ENCODE measurements at regions not wholly inside any gene's neighbourhood (a gene's known extent, or its start where the extent isn't known, plus 50 kb on each side); places are given as distances from the start of the nearest gene placed in this dataset.

DNA sequence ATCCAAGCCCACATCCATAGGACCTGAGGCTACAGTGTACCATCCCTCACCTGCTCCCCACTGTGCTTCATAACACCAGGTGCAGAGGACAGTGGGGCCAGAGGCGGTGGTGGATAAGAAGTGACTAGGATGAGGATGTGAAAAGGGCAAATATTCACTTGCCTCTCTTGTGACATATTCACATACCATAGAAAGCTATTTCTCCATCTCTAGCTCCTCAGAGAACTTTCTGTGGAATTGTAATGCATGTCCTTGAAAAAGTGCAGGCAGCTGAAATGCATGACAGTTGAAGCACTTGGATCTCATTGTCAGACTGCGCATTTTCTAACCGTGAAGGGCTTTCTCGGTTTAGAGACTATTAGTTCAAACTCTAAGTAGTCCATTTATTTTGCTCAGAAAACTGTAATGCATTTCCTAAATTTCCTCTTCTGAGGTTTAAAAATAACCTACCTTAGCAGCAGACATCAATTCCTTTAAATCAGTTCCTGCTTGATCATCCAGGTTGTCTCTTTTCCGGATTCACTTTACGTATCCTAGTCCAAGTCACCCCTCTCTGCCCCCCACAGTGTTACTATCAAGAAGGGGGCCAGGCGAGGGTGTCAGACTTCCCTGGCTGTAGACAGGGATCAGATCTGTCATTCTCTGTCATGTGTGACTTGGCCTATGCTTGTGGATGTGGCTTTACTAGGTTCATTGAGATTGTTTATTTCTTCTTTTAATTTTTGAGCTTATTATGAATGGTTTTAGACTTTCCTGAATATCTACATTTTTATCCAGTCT lies 984.0 kb upstream of the TMEM132C start:
- Mint-ChIP-seq H3K27ac (no peak overlapping the region), H3K9me3 (peaks cover 48% of the 10 kb centered on the region), H3K36me3 (peaks cover 43% of the 10 kb centered on the region), H3K4me3 (no peak overlapping the region), H3K4me1 (no peaks in the 10 kb centered on the region), H3K27me3 (ENCODE audit: low read depth) (peaks cover 7% of the 10 kb centered on the region; the same call in 1 of the 2 replicates)
- ChIA-PET POLR2A (interaction anchor here (0.7 kb wide), 1 partner anchor 529 kb away, joined by 8 read pairs; no protein-coding TSS in a partner anchor), CTCF (interaction anchor here (1.0 kb wide), 1 partner anchor 10 kb away, joined by 3 read pairs; no protein-coding TSS in a partner anchor)
- no peak for TF ChIP-seq ZNF138 (CRISPR knock-in tag; conservative IDR thresholded peaks at IDR 0.05)
- TF ChIP-seq ZNF671 (CRISPR knock-in tag; IDR thresholded peaks at IDR 0.05), result no peak
- no peak for TF ChIP-seq RELA (CRISPR knock-in tag; IDR thresholded peaks at IDR 0.05; ENCODE audit: borderline replicate concordance)
- no peak for TF ChIP-seq CBFB (CRISPR knock-in tag; IDR thresholded peaks at IDR 0.05; ENCODE audit: low read depth)
- TF ChIP-seq GTF2I (CRISPR knock-in tag; conservative IDR thresholded peaks at IDR 0.05), result no peak
- no peak for TF ChIP-seq FOXK1 (CRISPR knock-in tag; IDR thresholded peaks at IDR 0.05)
- no peak for TF ChIP-seq ZNF232 (CRISPR knock-in tag; IDR thresholded peaks at IDR 0.05)
- TF ChIP-seq, protein P1, sequence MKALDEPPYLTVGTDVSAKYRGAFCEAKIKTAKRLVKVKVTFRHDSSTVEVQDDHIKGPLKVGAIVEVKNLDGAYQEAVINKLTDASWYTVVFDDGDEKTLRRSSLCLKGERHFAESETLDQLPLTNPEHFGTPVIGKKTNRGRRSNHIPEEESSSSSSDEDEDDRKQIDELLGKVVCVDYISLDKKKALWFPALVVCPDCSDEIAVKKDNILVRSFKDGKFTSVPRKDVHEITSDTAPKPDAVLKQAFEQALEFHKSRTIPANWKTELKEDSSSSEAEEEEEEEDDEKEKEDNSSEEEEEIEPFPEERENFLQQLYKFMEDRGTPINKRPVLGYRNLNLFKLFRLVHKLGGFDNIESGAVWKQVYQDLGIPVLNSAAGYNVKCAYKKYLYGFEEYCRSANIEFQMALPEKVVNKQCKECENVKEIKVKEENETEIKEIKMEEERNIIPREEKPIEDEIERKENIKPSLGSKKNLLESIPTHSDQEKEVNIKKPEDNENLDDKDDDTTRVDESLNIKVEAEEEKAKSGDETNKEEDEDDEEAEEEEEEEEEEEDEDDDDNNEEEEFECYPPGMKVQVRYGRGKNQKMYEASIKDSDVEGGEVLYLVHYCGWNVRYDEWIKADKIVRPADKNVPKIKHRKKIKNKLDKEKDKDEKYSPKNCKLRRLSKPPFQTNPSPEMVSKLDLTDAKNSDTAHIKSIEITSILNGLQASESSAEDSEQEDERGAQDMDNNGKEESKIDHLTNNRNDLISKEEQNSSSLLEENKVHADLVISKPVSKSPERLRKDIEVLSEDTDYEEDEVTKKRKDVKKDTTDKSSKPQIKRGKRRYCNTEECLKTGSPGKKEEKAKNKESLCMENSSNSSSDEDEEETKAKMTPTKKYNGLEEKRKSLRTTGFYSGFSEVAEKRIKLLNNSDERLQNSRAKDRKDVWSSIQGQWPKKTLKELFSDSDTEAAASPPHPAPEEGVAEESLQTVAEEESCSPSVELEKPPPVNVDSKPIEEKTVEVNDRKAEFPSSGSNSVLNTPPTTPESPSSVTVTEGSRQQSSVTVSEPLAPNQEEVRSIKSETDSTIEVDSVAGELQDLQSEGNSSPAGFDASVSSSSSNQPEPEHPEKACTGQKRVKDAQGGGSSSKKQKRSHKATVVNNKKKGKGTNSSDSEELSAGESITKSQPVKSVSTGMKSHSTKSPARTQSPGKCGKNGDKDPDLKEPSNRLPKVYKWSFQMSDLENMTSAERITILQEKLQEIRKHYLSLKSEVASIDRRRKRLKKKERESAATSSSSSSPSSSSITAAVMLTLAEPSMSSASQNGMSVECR (CRISPR knock-in tag; IDR thresholded peaks at IDR 0.05; ENCODE audit: borderline replicate concordance), result no peak
- no peak for TF ChIP-seq ZNF396 (CRISPR knock-in tag; IDR thresholded peaks at IDR 0.05; ENCODE audit: borderline replicate concordance)
- no peak for TF ChIP-seq NFE2L1 (CRISPR knock-in tag; IDR thresholded peaks at IDR 0.05)
- TF ChIP-seq NFATC4 (CRISPR knock-in tag; IDR thresholded peaks at IDR 0.05), result no peak
- TF ChIP-seq CTCF (IDR thresholded peaks at IDR 0.05), result no peak
- no peak for TF ChIP-seq ZNF121 (CRISPR knock-in tag; IDR thresholded peaks at IDR 0.05)
- DNase-seq (ENCODE audit: low spot score) (no peak), ATAC-seq (no peak)

DNA sequence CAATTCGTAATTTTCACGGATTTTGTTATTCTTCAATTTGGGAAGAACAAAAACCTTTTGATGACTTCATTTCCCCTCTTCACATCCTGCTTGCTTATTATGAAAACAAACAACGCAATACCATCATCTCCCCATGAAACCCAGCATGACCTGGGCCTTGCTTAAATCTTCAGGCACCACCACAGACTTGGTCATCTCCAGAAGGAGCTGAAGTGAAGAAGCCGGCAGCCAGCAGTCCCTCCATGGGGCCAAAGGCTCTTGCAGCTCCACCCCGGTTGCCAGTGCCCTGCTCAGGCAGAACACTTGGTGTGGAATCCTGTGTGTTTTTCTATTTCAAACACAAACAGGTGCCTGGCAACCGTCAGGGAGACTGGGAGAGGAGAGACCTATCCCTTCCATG lies 982.9 kb upstream of the TMEM132C start:
- no peak for TF ChIP-seq ZNF671 (CRISPR knock-in tag; IDR thresholded peaks at IDR 0.05)
- TF ChIP-seq ZNF263 (CRISPR knock-in tag; IDR thresholded peaks at IDR 0.05; ENCODE audit: low read depth), result no peak
- TF ChIP-seq SMAD4 (CRISPR knock-in tag; IDR thresholded peaks at IDR 0.05), result no peak
- TF ChIP-seq ZNF396 (CRISPR knock-in tag; IDR thresholded peaks at IDR 0.05; ENCODE audit: borderline replicate concordance), result no peak
- TF ChIP-seq, protein P2, sequence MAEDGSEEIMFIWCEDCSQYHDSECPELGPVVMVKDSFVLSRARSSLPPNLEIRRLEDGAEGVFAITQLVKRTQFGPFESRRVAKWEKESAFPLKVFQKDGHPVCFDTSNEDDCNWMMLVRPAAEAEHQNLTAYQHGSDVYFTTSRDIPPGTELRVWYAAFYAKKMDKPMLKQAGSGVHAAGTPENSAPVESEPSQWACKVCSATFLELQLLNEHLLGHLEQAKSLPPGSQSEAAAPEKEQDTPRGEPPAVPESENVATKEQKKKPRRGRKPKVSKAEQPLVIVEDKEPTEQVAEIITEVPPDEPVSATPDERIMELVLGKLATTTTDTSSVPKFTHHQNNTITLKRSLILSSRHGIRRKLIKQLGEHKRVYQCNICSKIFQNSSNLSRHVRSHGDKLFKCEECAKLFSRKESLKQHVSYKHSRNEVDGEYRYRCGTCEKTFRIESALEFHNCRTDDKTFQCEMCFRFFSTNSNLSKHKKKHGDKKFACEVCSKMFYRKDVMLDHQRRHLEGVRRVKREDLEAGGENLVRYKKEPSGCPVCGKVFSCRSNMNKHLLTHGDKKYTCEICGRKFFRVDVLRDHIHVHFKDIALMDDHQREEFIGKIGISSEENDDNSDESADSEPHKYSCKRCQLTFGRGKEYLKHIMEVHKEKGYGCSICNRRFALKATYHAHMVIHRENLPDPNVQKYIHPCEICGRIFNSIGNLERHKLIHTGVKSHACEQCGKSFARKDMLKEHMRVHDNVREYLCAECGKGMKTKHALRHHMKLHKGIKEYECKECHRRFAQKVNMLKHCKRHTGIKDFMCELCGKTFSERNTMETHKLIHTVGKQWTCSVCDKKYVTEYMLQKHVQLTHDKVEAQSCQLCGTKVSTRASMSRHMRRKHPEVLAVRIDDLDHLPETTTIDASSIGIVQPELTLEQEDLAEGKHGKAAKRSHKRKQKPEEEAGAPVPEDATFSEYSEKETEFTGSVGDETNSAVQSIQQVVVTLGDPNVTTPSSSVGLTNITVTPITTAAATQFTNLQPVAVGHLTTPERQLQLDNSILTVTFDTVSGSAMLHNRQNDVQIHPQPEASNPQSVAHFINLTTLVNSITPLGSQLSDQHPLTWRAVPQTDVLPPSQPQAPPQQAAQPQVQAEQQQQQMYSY (CRISPR knock-in tag; IDR thresholded peaks at IDR 0.05), result no peak
- TF ChIP-seq, protein P3, sequence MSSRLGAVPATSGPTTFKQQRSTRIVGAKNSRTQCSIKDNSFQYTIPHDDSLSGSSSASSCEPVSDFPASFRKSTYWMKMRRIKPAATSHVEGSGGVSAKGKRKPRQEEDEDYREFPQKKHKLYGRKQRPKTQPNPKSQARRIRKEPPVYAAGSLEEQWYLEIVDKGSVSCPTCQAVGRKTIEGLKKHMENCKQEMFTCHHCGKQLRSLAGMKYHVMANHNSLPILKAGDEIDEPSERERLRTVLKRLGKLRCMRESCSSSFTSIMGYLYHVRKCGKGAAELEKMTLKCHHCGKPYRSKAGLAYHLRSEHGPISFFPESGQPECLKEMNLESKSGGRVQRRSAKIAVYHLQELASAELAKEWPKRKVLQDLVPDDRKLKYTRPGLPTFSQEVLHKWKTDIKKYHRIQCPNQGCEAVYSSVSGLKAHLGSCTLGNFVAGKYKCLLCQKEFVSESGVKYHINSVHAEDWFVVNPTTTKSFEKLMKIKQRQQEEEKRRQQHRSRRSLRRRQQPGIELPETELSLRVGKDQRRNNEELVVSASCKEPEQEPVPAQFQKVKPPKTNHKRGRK (CRISPR knock-in tag; IDR thresholded peaks at IDR 0.05; ENCODE audit: borderline replicate concordance), result no peak
- no peak for TF ChIP-seq USF1 (CRISPR knock-in tag; IDR thresholded peaks at IDR 0.05)
- TF ChIP-seq EMX1 (CRISPR knock-in tag; IDR thresholded peaks at IDR 0.05), result no peak
- TF ChIP-seq MLX (CRISPR knock-in tag; IDR thresholded peaks at IDR 0.05), result no peak
- POLR2A ChIA-PET, result no interaction called here
- DNase-seq (ENCODE audit: low spot score), result no peak

More for the DNA sequence above, 982.9 kb upstream of the TMEM132C start:
- Mint-ChIP-seq H3K9me3 (peaks cover 46% of the 10 kb centered on the region), H3K27me3 (ENCODE audit: low read depth) (peaks cover 7% of the 10 kb centered on the region; the same call in 1 of the 2 replicates), H3K4me1 (no peaks in the 10 kb centered on the region), H3K36me3 (peaks cover 44% of the 10 kb centered on the region), H3K4me3 (no peak overlapping the region), H3K27ac (no peak overlapping the region)
- no peak for ATAC-seq
- CTCF ChIA-PET, result interaction anchor here (1.0 kb wide), 1 partner anchor 9 kb away, joined by 3 read pairs; no protein-coding TSS in a partner anchor
